HG03175 (cell line): ENCODE measurements at regions not wholly inside any gene's neighbourhood (a gene's known extent, or its start where the extent isn't known, plus 50 kb on each side); places are given as distances from the start of the nearest gene placed in this dataset.
"Not testable (repeated sequence)": the region's sequence is repeated elsewhere in the genome, so short reads cannot be mapped to it uniquely, and the experiment has no call there.

ENCODE experiments used
- ATAC-seq: cut with Tn5 transposase; IDR thresholded peaks from one replicate; pipeline ENCODE4 v1.9.1; 2021; ENCODE audit warnings: mild to moderate bottlenecking, moderate library complexity; ENCODE audit not compliant: unreplicated experiment

- no peak for ATAC-seq
Measured at GRCh38 chr10:81386817-81387216, 488.2 kb upstream of the NRG3 start.

DNA sequence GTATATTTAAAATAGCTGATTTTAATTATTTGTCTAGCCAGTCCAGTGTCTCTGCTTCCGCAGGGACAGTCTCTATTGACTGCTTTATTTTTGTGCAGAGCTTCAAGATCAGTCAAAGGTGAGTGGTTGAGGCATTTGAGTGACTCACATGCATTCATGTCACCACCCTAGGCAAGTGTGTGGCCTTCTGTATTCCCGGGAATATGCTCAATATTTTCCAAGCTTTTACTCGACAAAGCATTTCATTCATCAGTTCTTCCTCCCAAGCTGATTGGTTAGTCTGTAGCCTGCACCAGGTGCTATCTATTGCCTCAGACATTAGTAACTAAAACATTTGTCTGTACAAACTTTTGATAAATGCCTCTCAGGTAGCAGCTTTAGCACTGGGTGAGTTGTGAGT, 471.5 kb upstream of the NRG3 start:
- ATAC-seq = no peak

DNA sequence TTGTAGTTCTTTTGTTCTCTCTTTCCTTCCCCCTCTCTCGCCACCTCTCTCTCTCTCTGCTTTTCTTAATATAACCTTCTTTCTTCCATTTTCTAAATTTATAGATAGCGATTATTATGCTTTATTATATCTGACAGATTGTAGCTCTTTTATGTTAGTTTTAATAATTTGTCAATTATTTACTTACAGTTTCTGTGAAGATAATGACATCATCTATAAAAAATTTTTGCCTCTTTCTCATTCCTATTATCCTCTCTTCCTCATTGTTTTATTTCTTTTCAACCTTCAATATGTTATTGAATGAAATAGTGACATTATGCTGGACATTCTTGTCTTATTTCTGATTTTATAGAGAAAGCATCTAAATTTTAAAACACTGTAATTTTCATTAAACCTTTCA, 469.6 kb upstream of the NRG3 start:
- no peak for ATAC-seq

DNA sequence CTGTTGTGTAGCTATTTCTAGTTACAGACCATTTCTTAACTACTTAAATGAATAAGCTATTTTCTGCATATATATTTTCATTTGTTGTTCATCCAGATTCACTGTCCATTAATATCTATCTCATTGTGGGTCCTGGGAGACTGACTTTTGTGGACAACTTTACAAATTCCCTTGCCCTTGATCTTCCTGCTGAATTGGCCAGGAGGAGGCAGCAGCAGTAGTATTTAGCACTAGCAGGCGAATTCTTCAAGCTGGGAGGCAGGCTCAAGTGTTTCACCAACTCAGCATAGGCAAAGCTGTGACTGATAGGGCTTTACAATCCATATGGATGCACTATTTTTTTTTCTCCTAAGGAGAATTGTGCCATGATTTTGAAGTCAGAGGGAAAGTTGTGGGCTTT, 461.0 kb upstream of the NRG3 start:
- ATAC-seq = no peak

- no peak for ATAC-seq
Measured at GRCh38 chr10:81426722-81427121, 448.3 kb upstream of the NRG3 start.

GRCh38 chr10:81428456-81429134, 446.4 kb upstream of the NRG3 start:
- no peak for ATAC-seq

GRCh38 chr10:81439445-81439844, 435.5 kb upstream of the NRG3 start:
- ATAC-seq = no peak

DNA sequence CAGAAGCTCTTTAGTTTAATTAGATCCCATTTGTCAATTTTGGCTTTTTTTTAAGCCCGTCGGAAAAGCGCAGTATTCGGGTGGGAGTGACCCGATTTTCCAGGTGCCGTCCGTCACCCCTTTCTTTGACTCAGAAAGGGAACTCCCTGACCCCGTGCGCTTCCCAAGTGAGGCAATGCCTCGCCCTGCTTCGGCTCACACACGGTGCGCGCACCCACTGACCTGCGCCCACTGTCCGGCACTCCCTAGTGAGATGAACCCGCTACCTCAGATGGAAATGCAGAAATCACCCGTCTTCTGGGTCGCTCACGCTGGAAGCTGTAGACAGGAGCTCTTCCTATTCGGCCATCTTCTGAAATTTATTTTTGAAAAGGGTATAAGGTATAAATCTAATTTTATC, 433.4 kb upstream of the NRG3 start:
- ATAC-seq = not testable (repeated sequence)

DNA sequence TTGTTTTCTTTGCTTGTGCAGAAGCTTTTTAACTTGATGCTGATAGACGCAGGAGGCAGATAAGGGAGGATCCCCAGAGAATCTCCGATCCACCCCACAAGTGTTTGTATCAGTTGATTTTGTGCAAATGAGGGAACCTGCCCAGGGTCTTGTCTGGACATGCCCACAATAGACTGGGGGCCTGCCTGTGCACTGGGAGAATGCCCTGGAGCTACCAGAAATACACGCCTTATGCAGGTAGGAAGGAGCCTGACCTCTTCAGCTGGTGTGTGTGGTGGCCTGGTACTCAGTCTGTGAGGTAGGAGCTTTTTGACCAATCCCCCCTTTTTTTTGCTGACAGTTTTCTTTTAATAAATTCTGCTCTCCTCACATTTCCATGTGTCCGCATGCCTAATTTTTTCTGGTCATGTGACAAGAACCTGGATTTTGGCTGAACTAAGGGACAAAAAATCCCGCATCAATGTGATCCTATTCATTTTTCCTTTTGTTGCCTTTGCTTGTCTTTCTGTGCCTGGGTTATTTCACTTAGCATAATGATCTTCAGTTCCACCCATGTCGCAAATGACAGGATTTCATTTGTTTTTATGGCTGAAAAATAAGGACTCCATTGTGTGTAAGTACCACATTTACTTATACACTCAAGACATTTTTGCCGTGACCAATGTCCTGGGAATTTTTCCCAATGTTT, 430.6 kb upstream of the NRG3 start:
- ATAC-seq = no peak

DNA sequence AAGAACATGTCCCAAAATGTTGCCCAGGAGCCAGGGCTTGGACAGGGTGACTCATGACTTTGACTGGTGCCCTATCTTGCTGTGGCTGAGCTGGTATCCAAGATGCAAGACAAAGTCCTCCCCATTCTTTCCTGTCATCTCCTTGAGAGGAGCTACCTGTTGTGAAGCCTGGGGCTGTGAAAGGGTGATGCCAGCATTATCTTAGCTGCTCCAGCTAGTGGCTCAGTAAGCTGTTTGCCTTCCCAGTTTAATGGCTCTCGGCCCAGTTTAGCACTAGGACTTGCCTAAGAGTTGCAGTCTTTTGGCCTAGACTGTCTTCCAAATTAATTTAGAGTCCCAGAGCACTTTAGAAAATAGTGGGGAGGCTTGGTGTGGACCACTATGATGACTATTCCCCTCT, 424.3 kb upstream of the NRG3 start:
- ATAC-seq = no peak

- ATAC-seq = no peak
Measured at GRCh38 chr10:81472927-81473470, 402.0 kb upstream of the NRG3 start.

- no peak for ATAC-seq
Measured at GRCh38 chr10:81473755-81474154, 401.2 kb upstream of the NRG3 start.

DNA sequence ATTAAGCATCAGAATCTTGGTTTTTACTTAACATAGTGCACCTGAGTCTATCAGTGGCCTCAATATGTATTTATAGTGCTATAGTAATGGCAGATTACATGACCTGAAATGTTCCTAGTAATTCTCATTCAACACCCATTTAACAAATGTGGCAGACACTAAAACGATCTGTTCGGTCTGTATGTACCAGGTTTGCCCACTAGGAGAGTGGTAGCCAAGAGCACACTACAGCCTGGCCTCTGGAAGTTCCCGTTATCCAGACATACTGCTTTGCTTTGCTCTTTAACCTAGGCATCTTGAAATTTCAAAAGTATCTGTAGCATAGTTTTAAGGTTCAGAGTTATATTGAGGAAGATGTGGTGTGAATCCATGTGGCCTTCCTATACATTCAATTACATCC, 395.7 kb upstream of the NRG3 start:
- no peak for ATAC-seq

GRCh38 chr10:81496626-81497025, 378.4 kb upstream of the NRG3 start:
- no peak for ATAC-seq

- ATAC-seq = no peak
Measured at GRCh38 chr10:81498011-81498551, 376.9 kb upstream of the NRG3 start.

GRCh38 chr10:81502677-81503359, 372.2 kb upstream of the NRG3 start:
- ATAC-seq = no peak

DNA sequence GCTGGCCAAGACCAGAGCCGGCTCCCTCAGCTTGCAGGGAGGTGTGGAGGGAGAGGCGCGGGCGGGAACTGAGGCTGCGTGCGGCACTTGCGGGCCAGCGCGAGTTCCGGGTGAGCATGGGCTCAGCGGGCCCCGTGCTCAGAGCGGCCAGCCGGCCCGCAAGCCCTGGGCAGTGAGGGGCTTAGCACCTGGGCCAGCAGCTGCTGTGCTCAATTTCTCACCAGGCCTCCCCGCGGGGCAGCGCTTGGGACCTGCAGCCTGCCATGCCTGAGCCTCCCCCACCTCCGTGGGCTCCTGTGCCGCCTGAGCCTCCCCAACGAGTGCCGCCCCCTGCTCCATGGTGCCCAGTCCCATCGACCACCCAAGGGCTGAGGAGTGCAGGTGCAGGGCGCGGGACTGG, 369.2 kb upstream of the NRG3 start:
- not testable (repeated sequence) for ATAC-seq

DNA sequence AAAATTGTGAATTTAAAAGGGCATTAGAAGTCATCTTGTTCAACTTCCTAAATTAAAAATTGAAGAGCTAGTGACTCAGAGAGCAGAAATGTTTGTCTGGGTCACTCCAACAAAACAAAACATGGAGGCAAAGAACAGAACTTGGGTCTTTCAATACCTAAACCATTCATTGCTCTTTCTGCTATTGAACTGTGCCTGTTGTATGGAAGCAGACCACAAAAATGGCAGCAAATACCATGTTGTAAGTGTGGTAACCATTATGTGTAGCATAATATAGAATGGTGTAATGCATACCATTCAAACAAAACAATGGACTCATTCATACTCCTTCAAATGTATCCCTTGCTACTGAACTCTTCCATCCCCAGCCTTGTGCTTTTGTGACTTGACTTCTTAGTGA, 360.2 kb upstream of the NRG3 start:
- no peak for ATAC-seq

DNA sequence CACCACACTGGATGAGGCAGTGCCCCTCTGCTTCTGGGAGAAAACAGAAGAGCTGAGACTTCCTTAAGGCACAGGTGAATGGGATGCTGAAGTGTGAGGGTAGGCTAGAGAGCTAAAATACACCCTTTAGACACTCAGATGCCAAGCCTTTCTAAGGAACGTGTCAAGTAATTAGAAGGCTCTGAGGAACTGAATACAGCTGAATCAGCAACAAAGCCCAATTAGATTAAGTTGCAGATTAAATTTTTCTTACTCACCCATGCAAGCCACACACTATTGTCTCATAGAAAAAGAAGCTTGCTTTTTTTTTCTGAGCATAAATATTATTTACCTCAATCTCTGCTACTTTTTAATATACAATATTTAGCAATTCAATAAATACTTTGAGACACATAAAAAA, 354.3 kb upstream of the NRG3 start:
- no peak for ATAC-seq

DNA sequence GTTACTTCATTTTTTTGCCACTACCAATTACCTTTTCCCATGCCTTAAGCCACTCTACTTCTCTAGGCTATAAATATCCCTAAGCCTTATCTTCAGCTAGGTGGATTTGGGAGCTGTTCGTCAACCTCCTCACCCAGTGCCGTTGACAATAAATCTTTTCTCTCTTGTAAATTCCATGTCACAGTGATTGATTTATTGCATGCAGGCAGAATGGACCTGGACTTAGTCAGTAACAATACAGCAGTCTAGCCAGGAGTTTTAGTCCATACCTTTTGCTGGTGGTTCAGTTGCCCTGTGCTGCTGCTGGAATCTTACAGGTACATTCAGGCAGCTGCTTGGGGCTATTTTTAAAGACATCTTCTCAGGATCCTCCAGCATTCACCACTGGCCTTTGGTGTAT, 350.5 kb upstream of the NRG3 start:
- no peak for ATAC-seq

- no peak for ATAC-seq
Measured at GRCh38 chr10:81532403-81532802, 342.6 kb upstream of the NRG3 start.

DNA sequence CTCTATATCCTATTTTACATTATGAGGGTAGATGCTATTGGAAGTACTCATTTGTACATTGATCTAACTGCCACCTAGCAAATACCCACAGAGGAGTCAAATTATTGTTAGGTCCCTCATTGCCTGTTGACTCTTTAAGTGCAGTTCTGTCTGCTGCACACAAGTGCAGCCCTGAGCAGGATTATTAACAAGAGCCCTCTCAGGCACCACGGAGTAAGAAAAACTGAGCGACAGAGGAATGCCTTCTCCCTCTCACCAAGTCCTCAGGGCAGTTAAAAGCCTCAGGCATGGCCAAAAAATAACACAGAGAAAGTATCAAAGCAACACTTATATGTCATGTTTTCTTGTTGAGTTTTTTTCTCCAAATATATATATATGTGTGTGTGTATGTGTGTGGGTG, 340.0 kb upstream of the NRG3 start:
- no peak for ATAC-seq
